Activated effector memory CD4-positive, alpha-beta T cell treated with anti-CD3 and anti-CD28 coated beads, Interleukin-2, amount 50 U/mL, for 16 hours (primary cell): ENCODE measurements at regions not wholly inside any gene's neighbourhood (a gene's known extent, or its start where the extent isn't known, plus 50 kb on each side); places are given as distances from the start of the nearest gene placed in this dataset.
"Not testable (repeated sequence)": the region's sequence is repeated elsewhere in the genome, so short reads cannot be mapped to it uniquely, and the experiment has no call there.

Experiments used
- DNase-seq: peaks from one replicate; pipeline ENCODE4 v3.0.0-alpha.2; 2020

GRCh38 chr1:5623399-5623798, 368.8 kb downstream of the NPHP4 start:
- DNase-seq: no peak

- no peak for DNase-seq
These were observed 369.8 kb downstream of the NPHP4 start for GRCh38 chr1:5622412-5622811.

- DNase-seq: no peak
These were observed 370.5 kb downstream of the NPHP4 start for GRCh38 chr1:5621692-5622091.

- DNase-seq: no peak
These were observed 371.2 kb downstream of the NPHP4 start for GRCh38 chr1:5620997-5621396.

- no peak for DNase-seq
These were observed 371.8 kb downstream of the NPHP4 start for GRCh38 chr1:5620418-5620817.

- DNase-seq: no peak
These were observed 372.8 kb downstream of the NPHP4 start for GRCh38 chr1:5619469-5619868.

- DNase-seq: no peak
These were observed 374.7 kb downstream of the NPHP4 start for GRCh38 chr1:5617546-5617945.

- no peak for DNase-seq
These were observed 375.1 kb downstream of the NPHP4 start for GRCh38 chr1:5617179-5617520.

- DNase-seq: no peak
These were observed 375.7 kb downstream of the NPHP4 start for GRCh38 chr1:5616366-5617178.

- DNase-seq: no peak
These were observed 377.1 kb downstream of the NPHP4 start for GRCh38 chr1:5615076-5615475.

GRCh38 chr1:5613900-5614299, 378.3 kb downstream of the NPHP4 start:
- no peak for DNase-seq

- DNase-seq: no peak
These were observed 380.4 kb downstream of the NPHP4 start for GRCh38 chr1:5611851-5612250.

- DNase-seq: no peak
These were observed 380.8 kb downstream of the NPHP4 start for GRCh38 chr1:5611431-5611830.

GRCh38 chr1:5610432-5610831, 381.8 kb downstream of the NPHP4 start:
- DNase-seq: no peak

- no peak for DNase-seq
These were observed 388.7 kb downstream of the NPHP4 start for GRCh38 chr1:5603353-5604104.

GRCh38 chr1:5602718-5603117, 389.5 kb downstream of the NPHP4 start:
- DNase-seq: not testable (repeated sequence)

- DNase-seq: no peak
These were observed 390.7 kb downstream of the NPHP4 start for GRCh38 chr1:5601516-5601915.

- no peak for DNase-seq
These were observed 392.7 kb downstream of the NPHP4 start for GRCh38 chr1:5599541-5599940.

- DNase-seq: peak; percentile 16
These were observed 393.3 kb downstream of the NPHP4 start for GRCh38 chr1:5598824-5599395.

- DNase-seq: peak; percentile 53
These were observed 394.0 kb downstream of the NPHP4 start for GRCh38 chr1:5597991-5598823.

- peak; percentile 43 for DNase-seq
These were observed 394.9 kb downstream of the NPHP4 start for GRCh38 chr1:5597171-5597850.

- peak; percentile 52 for DNase-seq
These were observed 395.6 kb downstream of the NPHP4 start for GRCh38 chr1:5596651-5597050.
